Ectodermal cell (in vitro differentiated cells): ENCODE measurements at regions not wholly inside any gene's neighbourhood (a gene's known extent, or its start where the extent isn't known, plus 50 kb on each side); places are given as distances from the start of the nearest gene placed in this dataset.

Source experiments
- H3K27ac ChIP-seq: 2 replicates; pipeline ENCODE4 v1.7.0; 2013; ENCODE audit warnings: mild to moderate bottlenecking, low read depth, low read length; ENCODE audit not compliant: insufficient read depth, poor library complexity, severe bottlenecking
- H3K27me3 ChIP-seq: 2 replicates; pipeline ENCODE4 v1.7.0; 2013; ENCODE audit warnings: mild to moderate bottlenecking, low read length; ENCODE audit not compliant: insufficient read depth, control insufficient read depth, poor library complexity, severe bottlenecking
- H3K36me3 ChIP-seq: one replicate; pipeline ENCODE4 v1.7.0; 2013; ENCODE audit warnings: low read length; ENCODE audit not compliant: control insufficient read depth, insufficient read depth
- H3K4me1 ChIP-seq: one replicate; pipeline ENCODE4 v1.7.0; 2013; ENCODE audit warnings: low read length; ENCODE audit not compliant: control insufficient read depth, insufficient read depth
- H3K4me3 ChIP-seq: 2 replicates; pipeline ENCODE4 v1.7.0; 2013; ENCODE audit warnings: low read depth, low read length, control low read depth; ENCODE audit not compliant: insufficient read depth
- H3K9me3 ChIP-seq: 2 replicates; pipeline ENCODE4 v1.7.0; 2013; ENCODE audit warnings: mild to moderate bottlenecking, low read length, moderate library complexity; ENCODE audit not compliant: control insufficient read depth
- WGBS, 2 experiments: methylation state at CpG; one replicate each; pipeline ENCODE4 v1.1.7; 2013; ENCODE audit warnings: missing lambda C conversion rate in 2 of 2; 5-methylcytosine and 5-hydroxymethylcytosine counted together

- Histone ChIP-seq H3K9me3 (no peaks in the 10 kb centered on the region), H3K36me3 (no peaks in the 10 kb centered on the region), H3K4me1 (no peaks in the 10 kb centered on the region), H3K27ac (no peak overlapping the region), H3K27me3 (no peaks in the 10 kb centered on the region), H3K4me3 (no peak overlapping the region)
- WGBS, 2 experiments, result 92% methylated on average over 3 of the region's 3 CpGs
Observed at GRCh38 chr2:186263673-186264250, 222.3 kb upstream of the ZC3H15 start.

- Histone ChIP-seq H3K27me3 (no peaks in the 10 kb centered on the region), H3K36me3 (no peaks in the 10 kb centered on the region), H3K9me3 (no peaks in the 10 kb centered on the region), H3K4me3 (no peak overlapping the region), H3K4me1 (no peaks in the 10 kb centered on the region), H3K27ac (no peak overlapping the region)
- 92 to 100% methylated on average over 2 of the region's 2 CpGs for WGBS, 2 experiments
Observed at GRCh38 chr2:186269536-186269935, 216.5 kb upstream of the ZC3H15 start.

- no peaks in the 10 kb centered on the region for H3K9me3 ChIP-seq
- no peak overlapping the region for H3K27ac ChIP-seq
- H3K4me1 ChIP-seq, result no peaks in the 10 kb centered on the region
- H3K4me3 ChIP-seq, result no peak overlapping the region
- no peaks in the 10 kb centered on the region for H3K36me3 ChIP-seq
- no peaks in the 10 kb centered on the region for H3K27me3 ChIP-seq
Observed at GRCh38 chr2:186273953-186274352, 212.1 kb upstream of the ZC3H15 start.

- H3K9me3 ChIP-seq, result no peaks in the 10 kb centered on the region
- no peaks in the 10 kb centered on the region for H3K27me3 ChIP-seq
- H3K36me3 ChIP-seq, result no peaks in the 10 kb centered on the region
- no peaks in the 10 kb centered on the region for H3K4me1 ChIP-seq
- WGBS, 2 experiments, result 77 to 82% methylated on average over 6 of the region's 6 CpGs
- H3K4me3 ChIP-seq, result no peak overlapping the region
- no peak overlapping the region for H3K27ac ChIP-seq
Observed at GRCh38 chr2:186274936-186275575, 211.0 kb upstream of the ZC3H15 start.

GRCh38 chr2:186276909-186277308 lies 209.2 kb upstream of the ZC3H15 start:
- no peaks in the 10 kb centered on the region for H3K4me1 ChIP-seq
- no peaks in the 10 kb centered on the region for H3K27me3 ChIP-seq
- H3K27ac ChIP-seq, result no peak overlapping the region
- whole genome bisulfite sequencing, 2 experiments, result 100% methylated on average over 2 of the region's 2 CpGs; no CpG with 5 or more reads in 1 of the 2 experiments
- no peaks in the 10 kb centered on the region for H3K36me3 ChIP-seq
- H3K4me3 ChIP-seq, result no peak overlapping the region
- H3K9me3 ChIP-seq, result no peaks in the 10 kb centered on the region

GRCh38 chr2:186281726-186282125 lies 204.3 kb upstream of the ZC3H15 start:
- WGBS, 2 experiments, result 100% methylated on average over 1 to 2 of the region's 2 CpGs
- Histone ChIP-seq H3K4me3 (no peak overlapping the region), H3K4me1 (no peaks in the 10 kb centered on the region), H3K9me3 (no peaks in the 10 kb centered on the region), H3K27me3 (no peaks in the 10 kb centered on the region), H3K27ac (no peak overlapping the region), H3K36me3 (no peaks in the 10 kb centered on the region)

- Histone ChIP-seq H3K4me1 (peaks cover 4% of the 10 kb centered on the region), H3K9me3 (no peaks in the 10 kb centered on the region), H3K36me3 (no peaks in the 10 kb centered on the region), H3K27ac (no peak overlapping the region), H3K27me3 (no peaks in the 10 kb centered on the region), H3K4me3 (no peak overlapping the region)
- 87 to 97% methylated on average over 3 of the region's 3 CpGs for WGBS, 2 experiments
Observed at GRCh38 chr2:186294248-186294888, 191.7 kb upstream of the ZC3H15 start.

- H3K27ac ChIP-seq, result no peak overlapping the region
- H3K9me3 ChIP-seq, result no peaks in the 10 kb centered on the region
- no peak overlapping the region for H3K4me3 ChIP-seq
- H3K4me1 ChIP-seq, result peaks cover 4% of the 10 kb centered on the region
- H3K27me3 ChIP-seq, result no peaks in the 10 kb centered on the region
- H3K36me3 ChIP-seq, result no peaks in the 10 kb centered on the region
- 77 to 80% methylated on average over 1 of the region's 1 CpG for WGBS, 2 experiments
Observed at GRCh38 chr2:186299610-186300009, 186.4 kb upstream of the ZC3H15 start.

GRCh38 chr2:186302263-186302662 lies 183.8 kb upstream of the ZC3H15 start:
- Histone ChIP-seq H3K36me3 (no peaks in the 10 kb centered on the region), H3K4me3 (no peak overlapping the region), H3K4me1 (no peaks in the 10 kb centered on the region), H3K9me3 (no peaks in the 10 kb centered on the region), H3K27ac (no peak overlapping the region), H3K27me3 (no peaks in the 10 kb centered on the region)
- 91 to 97% methylated on average over 7 of the region's 7 CpGs for WGBS, 2 experiments

- H3K27me3 ChIP-seq, result no peaks in the 10 kb centered on the region
- H3K4me1 ChIP-seq, result no peaks in the 10 kb centered on the region
- no peaks in the 10 kb centered on the region for H3K36me3 ChIP-seq
- no peak overlapping the region for H3K4me3 ChIP-seq
- 67 to 92% methylated on average over 1 to 2 of the region's 2 CpGs for WGBS, 2 experiments
- H3K27ac ChIP-seq, result no peak overlapping the region
- no peaks in the 10 kb centered on the region for H3K9me3 ChIP-seq
Observed at GRCh38 chr2:186303091-186303490, 183.0 kb upstream of the ZC3H15 start.
